ENCODE measurements at regions not wholly inside any gene's neighbourhood (a gene's known extent, or its start where the extent isn't known, plus 50 kb on each side); places are given as distances from the start of the nearest gene placed in this dataset.

- TF ChIP-seq POLR2AphosphoS5 (IDR thresholded peaks at IDR 0.05; ENCODE audit: borderline replicate concordance, low read depth, low read length) (no peak), EZH2 (IDR thresholded peaks at IDR 0.05) (no peak)
Observed at GRCh38 chr9:79781263-79781662, 209.5 kb downstream of the TLE4 start.
